K562 (cell line): ENCODE measurements at regions not wholly inside any gene's neighbourhood (a gene's known extent, or its start where the extent isn't known, plus 50 kb on each side); places are given as distances from the start of the nearest gene placed in this dataset.

Experiments
- BRF2 ChIP-seq: IDR thresholded peaks from 3 replicates; pipeline ENCODE4 v1.6.1; 2011; ENCODE audit warnings: borderline replicate concordance, mild to moderate bottlenecking; ENCODE audit not compliant: insufficient read length, insufficient read depth
- E2F4 ChIP-seq: sonication (generic); formaldehyde crosslinking; IDR thresholded peaks from 2 replicates; pipeline ENCODE4 v1.8.0; 2022; ENCODE audit warnings: mild to moderate bottlenecking, low read depth, missing genetic modification reagents
- E2F8 ChIP-seq: fragments of 450-650 bp; IDR thresholded peaks from 2 replicates; pipeline ENCODE4 v1.7.1; 2018; ENCODE audit warnings: mild to moderate bottlenecking, low read depth; ENCODE audit not compliant: partially characterized antibody
- NFXL1 ChIP-seq: fragments of 450-650 bp; formaldehyde crosslinking; IDR thresholded peaks from 2 replicates; pipeline ENCODE4 v1.4.0; 2021; ENCODE audit warnings: mild to moderate bottlenecking
- TFAM ChIP-seq: fragments of 250-450 bp; sonication (Bioruptor Pico); conservative IDR thresholded peaks from 2 replicates; pipeline ENCODE4 v1.5.0; 2021; ENCODE audit warnings: mild to moderate bottlenecking, moderate library complexity
- ZNF695 ChIP-seq: fragments of 450-650 bp; formaldehyde crosslinking; IDR thresholded peaks from 2 replicates; pipeline ENCODE4 v1.4.0; 2020; ENCODE audit warnings: mild to moderate bottlenecking, moderate library complexity

GRCh38 chr13:85709721-85710120, 89.5 kb downstream of the SLITRK6 start (continued):
- no peak for TF ChIP-seq E2F4 (CRISPR knock-in tag)
- TF ChIP-seq E2F8 = no peak
- no peak for TF ChIP-seq TFAM (CRISPR knock-in tag)
- TF ChIP-seq BRF2 = no peak
- no peak for TF ChIP-seq NFXL1 (CRISPR knock-in tag)
- TF ChIP-seq ZNF695 (CRISPR knock-in tag) = no peak
- TF ChIP-seq, all 486 proteins: peak for 0
